Smooth muscle cell (in vitro differentiated cells): ENCODE measurements at regions not wholly inside any gene's neighbourhood (a gene's known extent, or its start where the extent isn't known, plus 50 kb on each side); places are given as distances from the start of the nearest gene placed in this dataset.
"Not testable (repeated sequence)": the region's sequence is repeated elsewhere in the genome, so short reads cannot be mapped to it uniquely, and the experiment has no call there.

Experiments used
- DNase-seq: peaks from one replicate; lab custom pipeline; 2025; ENCODE audit not compliant: unreplicated experiment; lab: John Stamatoyannopoulos, UW
- H2AFZ ChIP-seq: fragments of 200-600 bp; sonication (generic); 2 replicates; pipeline ENCODE4 v1.6.0; 2016; ENCODE audit warnings: antibody characterized with exemption, low read depth, mild to moderate bottlenecking
- H3F3A ChIP-seq: fragments of 200-600 bp; sonication (generic); 2 replicates; pipeline ENCODE4 v1.6.0; 2017; ENCODE audit warnings: antibody characterized with exemption, low read depth
- H3K27ac ChIP-seq: fragments of 200-600 bp; sonication (generic); 2 replicates; pipeline ENCODE4 v1.5.1; 2016; ENCODE audit warnings: low read depth, mild to moderate bottlenecking
- H3K27me3 ChIP-seq: fragments of 200-600 bp; sonication (generic); 2 replicates; pipeline ENCODE4 v1.6.1; 2016; ENCODE audit warnings: low read depth, mild to moderate bottlenecking
- H3K36me3 ChIP-seq: fragments of 200-600 bp; sonication (generic); 2 replicates; pipeline ENCODE4 v1.5.1; 2016; ENCODE audit warnings: low read depth
- H3K4me1 ChIP-seq: fragments of 200-600 bp; sonication (generic); 2 replicates; pipeline ENCODE4 v1.5.1; 2016; ENCODE audit warnings: low read depth
- H3K4me2 ChIP-seq: fragments of 200-600 bp; sonication (generic); 2 replicates; pipeline ENCODE4 v1.6.0; 2016; ENCODE audit warnings: mild to moderate bottlenecking
- H3K4me3 ChIP-seq: fragments of 200-600 bp; sonication (generic); 2 replicates; pipeline ENCODE4 v1.5.1; 2016; ENCODE audit warnings: mild to moderate bottlenecking
- H3K79me2 ChIP-seq: fragments of 200-600 bp; sonication (generic); 2 replicates; pipeline ENCODE4 v1.6.0; 2016; ENCODE audit warnings: low read depth, mild to moderate bottlenecking
- H3K9ac ChIP-seq: fragments of 200-600 bp; sonication (generic); 2 replicates; pipeline ENCODE4 v1.6.0; 2016; ENCODE audit warnings: low read depth
- H3K9me3 ChIP-seq: fragments of 200-600 bp; sonication (generic); replicated peaks from 2 replicates; pipeline ENCODE4 v1.5.1; 2016; ENCODE audit warnings: low read depth
- H4K20me1 ChIP-seq: fragments of 200-600 bp; sonication (generic); 2 replicates; pipeline ENCODE4 v1.6.0; 2016; ENCODE audit warnings: low read depth
- CTCF ChIP-seq: fragments of 200-600 bp; sonication (generic); IDR thresholded peaks from 2 replicates; pipeline ENCODE4 v1.5.1; 2017; ENCODE audit warnings: borderline replicate concordance, mild to moderate bottlenecking, antibody characterized with exemption; ENCODE audit not compliant: insufficient read depth, poor library complexity, severe bottlenecking
- WGBS: methylation state at CpG from one replicate; pipeline ENCODE4 v1.1.7; 2016; ENCODE audit warnings: low lambda C conversion rate; 5-methylcytosine and 5-hydroxymethylcytosine counted together

DNA sequence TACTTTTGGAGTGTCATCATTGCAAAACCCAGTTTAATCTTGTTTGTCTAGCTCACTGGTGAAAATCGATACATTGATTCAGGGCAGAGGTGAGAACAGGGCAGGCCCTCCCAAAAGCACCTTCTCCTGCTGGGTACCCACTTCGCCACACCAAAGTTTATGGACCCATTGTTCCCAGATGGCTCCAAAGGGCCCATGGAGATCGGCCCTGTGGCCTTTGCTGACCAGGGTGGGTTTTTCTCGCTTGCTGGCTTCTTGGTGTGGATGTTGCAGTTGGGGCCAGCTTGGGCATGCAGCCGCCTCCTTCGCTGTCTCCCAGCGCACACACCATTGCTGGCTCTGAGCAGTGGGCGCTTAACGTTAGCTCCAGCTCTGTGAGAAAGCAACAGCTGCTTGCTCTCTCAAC is 178.1 kb upstream of the PDE10A start:
- H2AFZ ChIP-seq: no peak overlapping the region
- no peaks in the 10 kb centered on the region for H3F3A ChIP-seq
- TF ChIP-seq CTCF: no peak
- no peak overlapping the region for H3K27ac ChIP-seq
- H3K9me3 ChIP-seq: no peaks in the 10 kb centered on the region
- no peak for DNase-seq
- H3K4me3 ChIP-seq: no peak overlapping the region
- H4K20me1 ChIP-seq: no peaks in the 10 kb centered on the region
- no peaks in the 10 kb centered on the region for H3K27me3 ChIP-seq
- no peaks in the 10 kb centered on the region for H3K4me1 ChIP-seq
- H3K4me2 ChIP-seq: no peak overlapping the region
- no peaks in the 10 kb centered on the region for H3K79me2 ChIP-seq
- no peaks in the 10 kb centered on the region for H3K36me3 ChIP-seq
- H3K9ac ChIP-seq: no peak overlapping the region
- WGBS: 93% methylated on average over 9 of the region's 9 CpGs

DNA sequence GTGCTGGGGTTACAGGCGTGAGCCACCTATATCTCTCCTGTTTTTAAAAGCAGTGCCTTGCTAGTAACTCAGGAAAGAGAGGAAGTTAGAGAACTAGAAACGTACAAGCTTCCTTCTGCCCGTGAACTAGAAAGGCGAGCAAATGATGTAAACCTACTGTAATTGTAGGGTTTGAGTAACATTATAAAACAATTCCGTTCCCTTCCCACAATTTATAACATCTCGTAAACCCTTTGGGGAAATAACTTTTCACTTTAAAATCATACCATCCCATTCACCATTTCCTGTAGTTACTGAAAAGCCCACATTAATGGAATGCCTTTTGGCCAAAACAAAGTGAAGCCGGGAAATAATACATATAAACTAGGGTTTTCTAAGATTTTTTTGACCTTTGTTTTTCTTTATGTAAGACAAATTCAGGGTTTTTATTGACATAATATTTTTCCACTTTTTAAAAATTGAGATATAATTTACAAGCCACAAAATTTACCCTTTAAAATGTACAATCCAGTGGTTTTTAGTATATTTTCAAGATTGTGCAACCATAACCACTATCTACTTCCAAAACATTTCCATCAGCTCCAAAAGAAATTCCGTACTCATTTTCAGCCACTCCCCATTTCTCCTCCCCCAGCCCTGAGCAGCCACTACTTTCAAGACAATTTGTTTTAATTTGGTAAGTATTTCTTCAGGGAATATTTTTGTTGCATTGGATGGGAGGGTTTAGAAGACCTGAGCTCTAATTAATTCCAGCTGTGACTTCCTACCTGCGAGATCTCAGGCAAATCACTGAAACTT is 175.1 kb upstream of the PDE10A start:
- WGBS: 67% methylated on average over 9 of the region's 9 CpGs
- Histone ChIP-seq H3K4me1 (no peaks in the 10 kb centered on the region), H3K79me2 (no peaks in the 10 kb centered on the region), H3K9ac (no peak overlapping the region), H3K9me3 (no peaks in the 10 kb centered on the region), H3F3A (no peaks in the 10 kb centered on the region), H3K27ac (peak overlapping the region; percentile 50), H3K36me3 (no peaks in the 10 kb centered on the region), H3K4me3 (no peak overlapping the region), H3K27me3 (peaks cover 10% of the 10 kb centered on the region), H4K20me1 (no peaks in the 10 kb centered on the region), H3K4me2 (no peak overlapping the region), H2AFZ (no peak overlapping the region)
- DNase-seq: no peak
- TF ChIP-seq CTCF: no peak

- H3K36me3 ChIP-seq, H3K27me3 ChIP-seq, H3K4me3 ChIP-seq, H3K4me1 ChIP-seq, H3K79me2 ChIP-seq, H2AFZ ChIP-seq, H3F3A ChIP-seq, H3K27ac ChIP-seq, H3K9ac ChIP-seq, DNase-seq, H3K4me2 ChIP-seq, H4K20me1 ChIP-seq, H3K9me3 ChIP-seq: not testable (repeated sequence)
- WGBS: 86% methylated on average over 4 of the region's 4 CpGs
Observed at GRCh38 chr6:165836648-165837047, 173.6 kb upstream of the PDE10A start.

DNA sequence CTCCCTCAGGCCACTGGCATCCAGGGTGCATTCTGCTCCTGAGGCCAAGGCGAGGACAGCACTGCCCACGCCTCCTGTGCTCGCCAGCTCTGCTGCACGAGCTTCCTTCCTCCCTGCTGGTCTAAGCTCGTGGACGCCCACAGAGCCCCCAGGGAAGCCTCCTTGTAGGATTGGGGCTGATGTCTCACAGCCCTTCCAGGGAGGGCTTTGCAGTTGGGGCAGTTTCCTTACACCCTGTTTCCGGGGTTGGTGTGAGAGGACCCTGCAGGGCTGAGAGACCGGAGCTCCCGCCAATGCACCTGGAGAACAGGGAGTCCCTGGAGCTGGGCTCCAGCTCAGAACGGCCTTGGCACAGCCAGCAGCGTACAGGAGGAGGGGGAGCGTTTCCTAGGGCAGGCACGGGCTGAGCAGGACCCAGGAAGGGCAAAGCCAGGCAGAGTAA is 172.4 kb upstream of the PDE10A start:
- Histone ChIP-seq H3K9me3 (no peaks in the 10 kb centered on the region), H3K36me3 (no peaks in the 10 kb centered on the region), H3K4me1 (no peaks in the 10 kb centered on the region), H3F3A (no peaks in the 10 kb centered on the region), H3K27ac (no peak overlapping the region), H3K4me2 (no peak overlapping the region), H3K4me3 (no peak overlapping the region), H2AFZ (no peak overlapping the region), H3K9ac (no peak overlapping the region), H3K79me2 (no peaks in the 10 kb centered on the region), H4K20me1 (no peaks in the 10 kb centered on the region), H3K27me3 (peaks cover 10% of the 10 kb centered on the region)
- 86% methylated on average over 13 of the region's 13 CpGs for WGBS
- no peak for DNase-seq
- TF ChIP-seq CTCF: no peak
